ENCODE measurements at regions not wholly inside any gene's neighbourhood (a gene's known extent, or its start where the extent isn't known, plus 50 kb on each side); places are given as distances from the start of the nearest gene placed in this dataset.
"Not testable (repeated sequence)": the region's sequence is repeated elsewhere in the genome, so short reads cannot be mapped to it uniquely, and the experiment has no call there.

DNA sequence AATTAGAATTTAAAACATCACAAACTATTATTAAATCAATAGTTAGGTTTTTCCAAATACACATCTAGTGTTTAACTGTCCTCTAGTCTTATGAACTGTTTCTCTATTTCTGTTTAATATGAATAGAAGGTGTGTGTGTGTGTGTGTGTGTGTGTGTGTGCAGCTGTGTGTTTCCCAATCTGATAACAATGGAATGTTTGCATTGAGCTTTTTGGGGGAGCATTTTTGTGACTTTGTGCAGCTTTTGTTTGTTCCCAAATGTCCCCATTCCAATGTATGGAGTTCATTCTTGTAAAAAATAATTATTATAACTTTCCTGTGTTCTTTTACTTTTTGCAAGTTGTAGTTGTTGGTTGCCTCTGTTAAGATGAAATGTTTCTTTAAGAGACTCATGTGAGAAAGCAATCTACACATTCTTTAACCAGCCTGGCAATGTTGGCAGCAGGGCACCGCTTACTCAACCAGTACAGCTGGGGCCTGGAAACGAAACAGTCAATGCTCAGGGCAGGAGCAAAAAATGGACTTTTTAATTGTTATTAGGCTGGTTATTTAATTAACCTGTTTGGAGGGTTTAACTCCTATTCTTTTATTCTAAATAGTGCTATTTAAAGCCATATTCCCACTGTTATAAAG is 354.3 kb downstream of the SRGAP2C start:
- no peaks in the 10 kb centered on the region for H3K4me1 ChIP-seq
- no peak overlapping the region for H3K27ac ChIP-seq
- no peak overlapping the region for H3K4me3 ChIP-seq (replicated peaks in 1 of 3)
- no peaks in the 10 kb centered on the region for H3K9me3 ChIP-seq
- no peak for DNase-seq
- no peaks in the 10 kb centered on the region for H3K27me3 ChIP-seq
- TF ChIP-seq, protein P1, sequence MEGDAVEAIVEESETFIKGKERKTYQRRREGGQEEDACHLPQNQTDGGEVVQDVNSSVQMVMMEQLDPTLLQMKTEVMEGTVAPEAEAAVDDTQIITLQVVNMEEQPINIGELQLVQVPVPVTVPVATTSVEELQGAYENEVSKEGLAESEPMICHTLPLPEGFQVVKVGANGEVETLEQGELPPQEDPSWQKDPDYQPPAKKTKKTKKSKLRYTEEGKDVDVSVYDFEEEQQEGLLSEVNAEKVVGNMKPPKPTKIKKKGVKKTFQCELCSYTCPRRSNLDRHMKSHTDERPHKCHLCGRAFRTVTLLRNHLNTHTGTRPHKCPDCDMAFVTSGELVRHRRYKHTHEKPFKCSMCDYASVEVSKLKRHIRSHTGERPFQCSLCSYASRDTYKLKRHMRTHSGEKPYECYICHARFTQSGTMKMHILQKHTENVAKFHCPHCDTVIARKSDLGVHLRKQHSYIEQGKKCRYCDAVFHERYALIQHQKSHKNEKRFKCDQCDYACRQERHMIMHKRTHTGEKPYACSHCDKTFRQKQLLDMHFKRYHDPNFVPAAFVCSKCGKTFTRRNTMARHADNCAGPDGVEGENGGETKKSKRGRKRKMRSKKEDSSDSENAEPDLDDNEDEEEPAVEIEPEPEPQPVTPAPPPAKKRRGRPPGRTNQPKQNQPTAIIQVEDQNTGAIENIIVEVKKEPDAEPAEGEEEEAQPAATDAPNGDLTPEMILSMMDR (IDR thresholded peaks at IDR 0.05) = no peak
- no peak for TF ChIP-seq POLR2A (IDR thresholded peaks at IDR 0.05)
- H3K36me3 ChIP-seq = no peaks in the 10 kb centered on the region
- 46 to 48% methylated on average over 2 of the region's 2 CpGs for WGBS, 2 donors
- intact Hi-C loops (cut with DNase I) = no loop called here

DNA sequence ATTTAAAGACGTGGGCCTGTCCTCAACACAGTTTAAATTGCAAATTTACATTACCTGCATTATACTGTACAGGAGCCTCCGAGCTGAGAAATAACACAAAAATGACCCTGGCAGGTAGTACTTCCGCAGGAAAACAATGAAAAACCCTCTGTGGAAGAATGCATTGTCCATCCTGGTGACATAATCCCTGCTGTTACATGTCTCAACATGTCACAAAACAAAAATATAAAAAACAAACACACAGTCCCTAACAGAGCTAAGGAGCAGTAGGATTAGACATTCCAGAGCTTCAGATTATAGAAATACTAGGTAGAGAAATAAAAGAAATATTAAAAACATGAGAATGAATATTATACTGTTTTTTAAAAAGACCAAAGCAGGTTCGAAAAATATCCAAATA is 359.2 kb downstream of the SRGAP2C start:
- WGBS, 2 donors = 79 to 81% methylated on average over 4 of the region's 4 CpGs
- H3K36me3 ChIP-seq; H3K27me3 ChIP-seq; DNase-seq; H3K9me3 ChIP-seq; H3K4me1 ChIP-seq; intact Hi-C loops (cut with DNase I); H3K4me3 ChIP-seq (replicated peaks in 1 of 3); H3K27ac ChIP-seq: not testable (repeated sequence)

DNA sequence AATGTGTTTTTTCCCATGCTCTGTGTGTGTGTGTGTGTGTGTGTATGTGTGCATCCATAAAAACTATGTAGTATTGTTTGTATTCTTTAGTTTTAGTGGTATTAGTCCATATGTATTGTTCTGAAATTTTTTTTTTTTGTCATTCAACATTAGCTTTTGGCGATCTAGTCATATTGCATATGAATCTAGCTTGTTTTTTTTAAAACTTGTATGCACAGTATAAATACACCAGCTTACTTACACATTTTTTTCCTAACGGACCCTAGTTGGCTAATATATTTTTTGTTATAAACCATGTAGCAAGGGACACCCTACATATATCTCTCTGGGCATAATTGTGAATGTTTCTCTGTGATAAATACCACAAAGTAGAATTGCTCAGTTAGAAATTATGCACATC is 359.7 kb downstream of the SRGAP2C start:
- no peak for TF ChIP-seq POLR2A (IDR thresholded peaks at IDR 0.05)
- TF ChIP-seq, protein P1 (IDR thresholded peaks at IDR 0.05) = no peak
- Histone ChIP-seq H3K4me3 (replicated peaks in 1 of 3) (no peak overlapping the region), H3K27me3 (no peaks in the 10 kb centered on the region), H3K9me3 (no peaks in the 10 kb centered on the region), H3K36me3 (no peaks in the 10 kb centered on the region), H3K4me1 (no peaks in the 10 kb centered on the region), H3K27ac (no peak overlapping the region)
- intact Hi-C loops (cut with DNase I) = no loop called here
- DNase-seq = no peak
- 89 to 90% methylated on average over 2 of the region's 2 CpGs for whole genome bisulfite sequencing, 2 donors

DNA sequence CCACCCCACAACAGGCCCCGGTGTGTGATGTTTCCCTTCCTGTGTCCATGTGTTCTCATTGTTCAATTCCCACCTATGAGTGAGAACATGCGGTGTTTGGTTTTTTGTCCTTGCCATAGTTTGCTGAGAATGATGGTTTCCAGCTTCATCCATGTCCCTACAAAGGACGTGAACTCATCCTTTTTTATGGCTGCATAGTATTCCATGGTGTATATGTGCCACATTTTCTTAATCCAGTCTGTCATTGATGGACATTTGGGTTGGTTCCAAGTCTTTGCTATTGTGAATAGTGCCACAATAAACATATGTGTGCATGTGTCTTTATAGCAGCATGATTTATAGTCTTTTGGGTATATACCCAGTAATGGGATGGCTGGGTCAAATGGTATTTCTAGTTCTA is 361.1 kb downstream of the SRGAP2C start:
- 100% methylated on average over 1 to 2 of the region's 3 CpGs for WGBS, 2 donors
- H3K27ac ChIP-seq; H3K27me3 ChIP-seq; DNase-seq; H3K4me3 ChIP-seq (replicated peaks in 1 of 3); H3K9me3 ChIP-seq; H3K4me1 ChIP-seq; H3K36me3 ChIP-seq; intact Hi-C loops (cut with DNase I): not testable (repeated sequence)

DNA sequence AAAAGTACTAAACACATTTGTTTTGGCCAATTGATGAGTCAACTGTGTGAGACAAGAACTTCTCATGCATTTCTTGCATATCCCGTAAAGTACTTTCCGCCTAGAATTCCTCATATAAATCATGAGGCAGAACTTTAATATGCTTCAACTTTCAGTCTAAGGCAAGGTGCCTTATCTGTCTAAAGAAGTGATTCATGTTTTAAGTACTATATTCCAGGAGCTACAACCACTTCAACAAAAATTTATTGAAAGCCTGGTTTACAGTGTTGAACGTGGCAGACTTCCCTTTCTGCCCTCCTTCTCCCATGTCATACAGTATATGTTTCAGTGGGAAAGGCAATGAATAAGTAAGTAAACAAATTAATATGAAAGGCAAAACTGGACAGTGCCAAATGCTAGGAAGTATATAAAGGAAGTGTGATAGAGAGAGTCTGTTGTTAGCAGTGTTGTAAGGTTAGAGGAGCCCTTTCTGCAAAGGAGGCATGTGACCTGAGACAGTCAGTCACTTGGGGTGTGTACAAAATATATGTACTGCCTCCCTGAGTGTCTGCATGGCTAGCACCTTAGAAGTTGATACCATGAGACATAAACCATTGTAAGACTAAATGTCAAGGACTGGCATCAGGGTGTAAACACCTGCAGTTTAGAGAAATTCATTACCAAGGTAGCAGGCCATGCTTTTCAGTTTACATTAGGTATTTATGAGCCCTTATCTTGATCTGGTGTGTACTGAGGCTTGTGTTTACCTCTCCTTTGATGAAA is 362.2 kb downstream of the SRGAP2C start:
- WGBS, 2 donors = 80 to 81% methylated on average over 3 of the region's 3 CpGs

DNA sequence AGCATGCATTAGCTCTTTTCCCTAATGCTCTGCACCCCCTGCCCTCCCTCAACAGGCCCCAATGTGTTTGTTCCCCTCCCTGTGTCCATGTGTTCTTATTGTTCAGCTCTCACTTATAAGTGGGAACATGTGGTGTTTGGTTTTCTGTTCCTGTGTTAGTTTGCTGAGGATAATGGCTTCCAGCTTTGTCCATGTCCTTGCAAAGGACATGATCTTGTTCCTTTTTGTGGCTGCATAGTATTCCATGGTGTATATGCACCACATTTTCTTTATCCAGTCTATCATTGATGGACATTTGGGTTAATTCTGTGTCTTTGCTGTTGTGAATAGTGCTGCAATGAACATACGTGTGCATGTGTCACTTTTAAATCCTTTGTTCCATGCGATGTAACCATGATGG is 363.0 kb downstream of the SRGAP2C start:
- H3K9me3 ChIP-seq; H3K4me1 ChIP-seq; intact Hi-C loops (cut with DNase I); H3K4me3 ChIP-seq (replicated peaks in 1 of 3); H3K27me3 ChIP-seq; DNase-seq; H3K36me3 ChIP-seq; H3K27ac ChIP-seq: not testable (repeated sequence)
- 93 to 99% methylated on average over 2 of the region's 2 CpGs for WGBS, 2 donors

More for the DNA sequence above, 362.2 kb downstream of the SRGAP2C start:
- no peak for DNase-seq
- no peak overlapping the region for H3K4me3 ChIP-seq (replicated peaks in 1 of 3)
- H3K4me1 ChIP-seq = no peaks in the 10 kb centered on the region
- H3K27ac ChIP-seq = no peak overlapping the region
- H3K36me3 ChIP-seq = no peaks in the 10 kb centered on the region
- TF ChIP-seq, protein P1 (IDR thresholded peaks at IDR 0.05) = no peak
- no peak for TF ChIP-seq POLR2A (IDR thresholded peaks at IDR 0.05)
- intact Hi-C loops (cut with DNase I) = no loop called here
- H3K27me3 ChIP-seq = no peaks in the 10 kb centered on the region
- H3K9me3 ChIP-seq = no peaks in the 10 kb centered on the region

DNA sequence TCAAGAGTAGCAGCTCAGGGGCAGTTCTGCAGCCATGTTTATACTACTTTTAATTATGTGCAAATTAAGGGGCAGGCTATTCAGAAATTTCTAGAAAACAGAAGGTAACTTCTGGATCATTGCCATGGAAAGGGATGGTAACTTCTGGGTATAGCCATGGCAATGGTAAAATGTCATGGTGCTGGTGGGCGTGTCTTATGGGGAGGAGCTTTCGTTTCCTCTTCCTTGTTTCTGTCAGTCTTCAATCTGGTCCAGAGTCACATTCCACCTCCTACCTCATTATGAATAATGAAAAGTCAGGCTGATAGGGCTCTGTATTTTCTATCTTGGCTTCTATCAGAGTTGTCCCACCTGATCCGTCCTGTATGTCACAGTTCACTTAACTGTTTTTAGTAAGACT is 366.0 kb downstream of the SRGAP2C start:
- H3K36me3 ChIP-seq; H3K27ac ChIP-seq; H3K27me3 ChIP-seq; intact Hi-C loops (cut with DNase I); H3K4me1 ChIP-seq; H3K4me3 ChIP-seq (replicated peaks in 1 of 3); H3K9me3 ChIP-seq; DNase-seq: not testable (repeated sequence)
- WGBS, 2 donors = 88 to 93% methylated on average over 3 of the region's 3 CpGs

DNA sequence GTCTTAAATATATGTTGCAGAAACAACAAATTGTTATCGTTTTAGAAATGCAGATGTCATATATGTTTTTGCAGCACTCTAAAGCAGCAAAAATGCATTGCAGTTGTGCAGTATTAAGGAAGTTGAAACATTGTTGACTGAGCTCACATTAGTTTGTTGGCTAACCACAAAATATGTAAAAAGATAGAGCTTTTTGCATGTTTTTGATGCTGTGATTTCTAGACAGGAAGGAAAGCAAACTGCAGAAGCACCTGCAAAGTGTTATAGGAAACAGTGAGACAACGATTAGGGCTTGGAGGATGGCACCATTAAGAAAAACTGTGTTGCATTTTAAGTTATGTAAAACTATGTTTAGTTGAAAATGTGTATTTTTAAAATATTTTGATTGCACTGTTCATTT is 366.7 kb downstream of the SRGAP2C start:
- H3K4me3 ChIP-seq (replicated peaks in 1 of 3); H3K27ac ChIP-seq; H3K9me3 ChIP-seq; H3K36me3 ChIP-seq; H3K27me3 ChIP-seq; DNase-seq; intact Hi-C loops (cut with DNase I); H3K4me1 ChIP-seq: not testable (repeated sequence)
- WGBS, 2 donors = 77 to 78% methylated on average over 2 of the region's 2 CpGs

DNA sequence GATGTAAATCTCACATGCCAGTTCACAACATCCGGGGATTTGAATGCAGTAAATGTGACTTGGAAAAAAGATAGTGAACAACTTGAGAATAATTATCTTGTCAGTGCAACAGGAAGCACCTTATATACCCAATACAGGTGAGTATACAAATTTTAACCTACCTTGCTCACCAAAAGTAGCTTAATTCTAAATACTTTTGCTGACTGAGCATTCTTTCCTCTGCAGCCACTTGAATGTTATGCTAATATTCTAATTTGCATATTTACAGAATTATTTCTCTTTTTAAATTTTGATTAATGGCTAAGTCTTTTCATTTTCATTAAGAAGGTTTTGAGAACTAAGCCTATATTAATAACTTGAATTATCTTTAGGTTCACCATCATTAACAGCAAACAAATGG is 371.8 kb downstream of the SRGAP2C start:
- H3K27ac ChIP-seq; H3K36me3 ChIP-seq; H3K4me3 ChIP-seq (replicated peaks in 1 of 3); H3K4me1 ChIP-seq; H3K27me3 ChIP-seq; H3K9me3 ChIP-seq; intact Hi-C loops (cut with DNase I); DNase-seq: not testable (repeated sequence)
- WGBS, 2 donors = 90 to 95% methylated on average over 1 of the region's 1 CpG

DNA sequence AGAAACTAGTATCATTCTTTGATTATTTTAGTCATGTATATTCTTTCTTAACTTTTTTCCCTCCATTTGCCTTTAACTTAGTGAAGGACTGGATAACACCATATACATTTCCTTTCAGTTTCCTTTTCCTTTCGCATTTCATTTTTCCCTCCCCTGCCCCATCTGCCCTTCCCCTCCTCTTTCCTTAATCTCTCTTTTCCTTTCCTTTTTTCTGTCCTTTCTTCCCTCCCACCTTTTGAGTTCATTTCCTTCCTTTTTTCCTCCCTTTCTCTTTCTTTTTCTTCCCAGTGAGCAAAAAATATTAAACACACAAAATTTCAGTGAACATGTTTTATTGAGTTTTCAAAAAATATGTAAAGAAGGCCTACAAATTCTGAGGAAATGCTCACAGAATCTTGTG is 373.3 kb downstream of the SRGAP2C start:
- intact Hi-C loops (cut with DNase I); H3K36me3 ChIP-seq; H3K9me3 ChIP-seq; H3K27ac ChIP-seq; DNase-seq; H3K4me1 ChIP-seq; H3K4me3 ChIP-seq (replicated peaks in 1 of 3); H3K27me3 ChIP-seq: not testable (repeated sequence)
- 86 to 89% methylated on average over 1 of the region's 1 CpG for WGBS, 2 donors

Data from thyroid gland (tissue), 4 donors.